ENCODE measurements at regions not wholly inside any gene's neighbourhood (a gene's known extent, or its start where the extent isn't known, plus 50 kb on each side); places are given as distances from the start of the nearest gene placed in this dataset.

DNA sequence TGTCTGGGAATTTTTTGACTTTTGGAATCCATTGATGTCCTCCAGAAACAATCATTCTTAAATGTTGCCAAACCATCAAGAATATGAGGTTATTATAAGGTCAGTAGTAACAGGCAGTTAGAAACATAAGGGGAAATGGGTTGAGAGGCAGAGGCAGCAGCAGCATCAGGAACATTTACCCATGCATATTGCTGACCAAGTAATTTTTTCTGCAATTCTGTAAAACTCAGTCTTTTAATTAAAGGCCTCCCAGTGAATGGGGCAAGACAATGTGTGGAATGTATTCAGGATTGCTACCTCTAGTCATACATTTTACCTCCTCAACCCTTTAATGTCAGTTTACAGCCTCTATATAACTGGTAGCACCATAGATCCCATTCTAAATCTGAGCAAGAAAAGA, 66.5 kb upstream of the SKAP2 start:
- TF ChIP-seq, protein P1, sequence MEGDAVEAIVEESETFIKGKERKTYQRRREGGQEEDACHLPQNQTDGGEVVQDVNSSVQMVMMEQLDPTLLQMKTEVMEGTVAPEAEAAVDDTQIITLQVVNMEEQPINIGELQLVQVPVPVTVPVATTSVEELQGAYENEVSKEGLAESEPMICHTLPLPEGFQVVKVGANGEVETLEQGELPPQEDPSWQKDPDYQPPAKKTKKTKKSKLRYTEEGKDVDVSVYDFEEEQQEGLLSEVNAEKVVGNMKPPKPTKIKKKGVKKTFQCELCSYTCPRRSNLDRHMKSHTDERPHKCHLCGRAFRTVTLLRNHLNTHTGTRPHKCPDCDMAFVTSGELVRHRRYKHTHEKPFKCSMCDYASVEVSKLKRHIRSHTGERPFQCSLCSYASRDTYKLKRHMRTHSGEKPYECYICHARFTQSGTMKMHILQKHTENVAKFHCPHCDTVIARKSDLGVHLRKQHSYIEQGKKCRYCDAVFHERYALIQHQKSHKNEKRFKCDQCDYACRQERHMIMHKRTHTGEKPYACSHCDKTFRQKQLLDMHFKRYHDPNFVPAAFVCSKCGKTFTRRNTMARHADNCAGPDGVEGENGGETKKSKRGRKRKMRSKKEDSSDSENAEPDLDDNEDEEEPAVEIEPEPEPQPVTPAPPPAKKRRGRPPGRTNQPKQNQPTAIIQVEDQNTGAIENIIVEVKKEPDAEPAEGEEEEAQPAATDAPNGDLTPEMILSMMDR (optimal IDR thresholded peaks at IDR 0.05 in 1 of 3, IDR thresholded peaks at IDR 0.05 in 1 of 3, conservative IDR thresholded peaks at IDR 0.05 in 1 of 3; ENCODE audit: extremely low read depth in 1 of 3, insufficient read depth in 2 of 3, low read length in 3 of 3) = no peak
- no peak for TF ChIP-seq EZH2 (IDR thresholded peaks at IDR 0.05; ENCODE audit: low read length)
